ENCODE measurements at regions not wholly inside any gene's neighbourhood (a gene's known extent, or its start where the extent isn't known, plus 50 kb on each side); places are given as distances from the start of the nearest gene placed in this dataset.

GRCh38 chr6:10051283-10051682 is 363.6 kb downstream of the TFAP2A start:
- TF ChIP-seq POLR2AphosphoS5 (IDR thresholded peaks at IDR 0.05) = no peak
- no peak for TF ChIP-seq CTCF (IDR thresholded peaks at IDR 0.05 in 8 of 11, conservative IDR thresholded peaks at IDR 0.05 in 3 of 11)

All from spleen (tissue), 7 donors.